Liver (tissue), 8 donors: ENCODE measurements at regions not wholly inside any gene's neighbourhood (a gene's known extent, or its start where the extent isn't known, plus 50 kb on each side); places are given as distances from the start of the nearest gene placed in this dataset.

ENCODE experiments used
- DNase-seq: peaks from one replicate; pipeline ENCODE4 v3.0.0-alpha.2; 2017; ENCODE audit warnings: low spot score
- H3K27ac ChIP-seq, 2 donors: one replicate each; pipeline ENCODE4 v1.7.0; 2013; ENCODE audit warnings: inconsistent platforms in 2 of 2, low read length in 2 of 2, control low read depth in 1 of 2, low read depth in 1 of 2, mild to moderate bottlenecking in 1 of 2
- H3K27me3 ChIP-seq, 4 donors: one replicate each; pipeline versions ENCODE4 v1.6.1 to v1.7.0; 2013; ENCODE audit warnings: low read length in 3 of 4, inconsistent platforms in 1 of 4, mild to moderate bottlenecking in 1 of 4, moderate library complexity in 1 of 4; ENCODE audit not compliant: control insufficient read depth in 4 of 4, insufficient read depth in 4 of 4
- H3K36me3 ChIP-seq, 4 donors: one replicate each; pipeline versions ENCODE4 v1.6.1 to v1.7.0; 2013; ENCODE audit warnings: low read length in 3 of 4, mild to moderate bottlenecking in 3 of 4, low read depth in 1 of 4, moderate library complexity in 1 of 4; ENCODE audit not compliant: control insufficient read depth in 4 of 4, insufficient read depth in 3 of 4
- H3K4me1 ChIP-seq, 4 donors: one replicate each; pipeline versions ENCODE4 v1.6.1 to v1.7.0; 2013; ENCODE audit warnings: low read length in 3 of 4, mild to moderate bottlenecking in 3 of 4, moderate library complexity in 1 of 4; ENCODE audit not compliant: control insufficient read depth in 4 of 4, insufficient read depth in 4 of 4
- H3K4me3 ChIP-seq, 3 donors: one replicate each; pipeline versions ENCODE4 v1.6.1 to v1.7.0; 2013; ENCODE audit warnings: low read length in 3 of 3, control low read depth in 1 of 3, low read depth in 1 of 3, mild to moderate bottlenecking in 1 of 3
- H3K9ac ChIP-seq, 2 donors: one replicate each; pipeline ENCODE4 v1.7.0; 2013; ENCODE audit warnings: low read length in 2 of 2, mild to moderate bottlenecking in 2 of 2, moderate library complexity in 2 of 2, control low read depth in 1 of 2, low read depth in 1 of 2
- H3K9me3 ChIP-seq, 4 donors: one replicate each; pipeline versions ENCODE4 v1.6.1 to v1.7.0; 2013; ENCODE audit warnings: low read length in 3 of 4; ENCODE audit not compliant: control insufficient read depth in 4 of 4
- EGR1 ChIP-seq, 2 donors: IDR thresholded peaks; 2 replicates each; pipeline ENCODE4 v1.6.1; 2016 to 2018; ENCODE audit warnings: antibody characterized with exemption in 2 of 2, low read depth in 2 of 2
- FOXA1 ChIP-seq: IDR thresholded peaks from 2 replicates; pipeline ENCODE4 v1.6.1; 2016; ENCODE audit warnings: antibody characterized with exemption
- FOXA2 ChIP-seq: IDR thresholded peaks from 2 replicates; pipeline ENCODE4 v1.6.1; 2016; ENCODE audit warnings: antibody characterized with exemption
- GABPA ChIP-seq, 2 donors: IDR thresholded peaks in 1 of 2; conservative IDR thresholded peaks in 1 of 2; 2 replicates each; pipeline ENCODE4 v1.6.1; 2016; ENCODE audit warnings: antibody characterized with exemption in 2 of 2, mild to moderate bottlenecking in 1 of 2, moderate library complexity in 1 of 2
- HNF4A ChIP-seq, 2 donors: conservative IDR thresholded peaks; 2 replicates each; pipeline ENCODE4 v1.6.1; 2016; ENCODE audit warnings: antibody characterized with exemption in 2 of 2, mild to moderate bottlenecking in 2 of 2
- HNF4G ChIP-seq: IDR thresholded peaks from 2 replicates; pipeline ENCODE4 v1.6.1; 2016; ENCODE audit warnings: antibody characterized with exemption
- NR2F2 ChIP-seq: IDR thresholded peaks from 2 replicates; pipeline ENCODE4 v1.6.1; 2016; ENCODE audit warnings: antibody characterized with exemption
- RXRA ChIP-seq, 2 donors: IDR thresholded peaks; 2 replicates each; pipeline ENCODE4 v1.6.1; 2017 to 2018; ENCODE audit warnings: antibody characterized with exemption in 2 of 2, mild to moderate bottlenecking in 1 of 2
- SP1 ChIP-seq: IDR thresholded peaks from 2 replicates; pipeline ENCODE4 v1.6.1; 2018; ENCODE audit warnings: antibody characterized with exemption, mild to moderate bottlenecking
- TAF1 ChIP-seq: conservative IDR thresholded peaks from 2 replicates; pipeline ENCODE4 v1.6.1; 2016; ENCODE audit warnings: antibody characterized with exemption, mild to moderate bottlenecking
- YY1 ChIP-seq: IDR thresholded peaks from 2 replicates; pipeline ENCODE4 v1.6.1; 2016; ENCODE audit warnings: antibody characterized with exemption, mild to moderate bottlenecking
- WGBS: extraction: QIAGEN DNeasy Blood & Tissue Kit; methylation state at CpG from one replicate; pipeline ENCODE4 v1.1.7; 2013; 5-methylcytosine and 5-hydroxymethylcytosine counted together
- TF ChIP-seq, protein P1 (sequence below): IDR thresholded peaks from 2 replicates; pipeline ENCODE4 v1.6.1; 2016; ENCODE audit warnings: antibody characterized with exemption, mild to moderate bottlenecking
- TF ChIP-seq, protein P2 (sequence below): IDR thresholded peaks from 2 replicates; pipeline ENCODE4 v1.6.1; 2016; ENCODE audit warnings: antibody characterized with exemption
- TF ChIP-seq, protein P3 (sequence below): fragments of 150-350 bp; IDR thresholded peaks from 2 replicates; pipeline ENCODE4 v1.5.1; 2017; ENCODE audit warnings: improper control_type of control experiment, low read depth, low read length; ENCODE audit not compliant: missing input control
- TF ChIP-seq, protein P4 (sequence below): IDR thresholded peaks from 2 replicates; pipeline ENCODE4 v1.6.1; 2016; ENCODE audit warnings: antibody characterized with exemption
- TF ChIP-seq, protein P5 (sequence below): IDR thresholded peaks from 2 replicates; pipeline ENCODE4 v1.6.1; 2016; ENCODE audit warnings: antibody characterized with exemption
- donor health status: healthy.
- donor health status: healthy.
- donor health status: healthy.
- donor health status: healthy.
- donor health status: healthy.

DNA sequence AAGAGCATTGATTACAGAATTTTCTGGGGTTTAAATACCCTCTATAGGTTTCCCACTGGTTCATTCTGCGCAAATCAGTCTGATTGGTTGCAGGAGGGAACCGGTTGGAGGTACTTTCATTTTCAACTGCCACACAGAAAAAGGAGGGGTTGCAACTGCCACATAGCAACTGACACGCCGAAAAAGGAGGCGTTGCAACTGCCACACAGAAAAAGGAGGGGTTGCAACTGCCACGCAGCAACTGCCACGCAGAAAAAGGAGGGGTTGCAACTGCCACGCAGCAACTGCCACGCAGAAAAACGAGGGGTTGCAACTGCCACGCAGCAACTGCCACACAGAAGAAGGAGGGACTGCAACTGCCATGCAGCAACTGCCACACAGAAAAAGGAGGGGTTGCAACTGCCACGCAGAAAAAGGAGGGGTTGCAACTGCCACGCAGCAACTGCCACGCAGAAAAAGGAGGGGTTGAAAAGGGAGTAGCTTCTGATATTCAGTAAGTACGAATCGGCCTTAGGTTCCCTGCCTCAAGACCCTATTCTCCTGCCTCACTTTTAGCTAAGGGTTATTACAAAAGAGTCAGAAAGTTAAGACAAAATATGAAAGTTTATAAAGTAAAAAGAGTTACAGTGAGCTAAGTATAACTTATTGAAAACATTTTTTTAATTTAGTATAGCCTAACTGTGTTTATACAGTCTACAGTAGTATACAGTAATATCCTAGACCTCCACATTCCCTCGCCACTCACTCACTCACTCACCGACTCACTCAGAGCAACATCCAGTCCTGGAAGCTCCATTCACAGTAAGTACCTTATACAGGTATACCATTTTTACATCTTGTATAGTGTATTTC is 431.8 kb downstream of the KCTD8 start:
- Histone ChIP-seq H3K4me1 (no peaks in the 10 kb centered on the region), H3K27me3 (no peaks in the 10 kb centered on the region), H3K9ac (no peak overlapping the region), H3K9me3 (no peaks in the 10 kb centered on the region), H3K27ac (no peak overlapping the region), H3K36me3 (no peaks in the 10 kb centered on the region), H3K4me3 (no peak overlapping the region)
- TF ChIP-seq RXRA (IDR thresholded peaks at IDR 0.05): no peak
- TF ChIP-seq FOXA2: no peak
- TF ChIP-seq FOXA1: no peak
- TF ChIP-seq, protein P1, sequence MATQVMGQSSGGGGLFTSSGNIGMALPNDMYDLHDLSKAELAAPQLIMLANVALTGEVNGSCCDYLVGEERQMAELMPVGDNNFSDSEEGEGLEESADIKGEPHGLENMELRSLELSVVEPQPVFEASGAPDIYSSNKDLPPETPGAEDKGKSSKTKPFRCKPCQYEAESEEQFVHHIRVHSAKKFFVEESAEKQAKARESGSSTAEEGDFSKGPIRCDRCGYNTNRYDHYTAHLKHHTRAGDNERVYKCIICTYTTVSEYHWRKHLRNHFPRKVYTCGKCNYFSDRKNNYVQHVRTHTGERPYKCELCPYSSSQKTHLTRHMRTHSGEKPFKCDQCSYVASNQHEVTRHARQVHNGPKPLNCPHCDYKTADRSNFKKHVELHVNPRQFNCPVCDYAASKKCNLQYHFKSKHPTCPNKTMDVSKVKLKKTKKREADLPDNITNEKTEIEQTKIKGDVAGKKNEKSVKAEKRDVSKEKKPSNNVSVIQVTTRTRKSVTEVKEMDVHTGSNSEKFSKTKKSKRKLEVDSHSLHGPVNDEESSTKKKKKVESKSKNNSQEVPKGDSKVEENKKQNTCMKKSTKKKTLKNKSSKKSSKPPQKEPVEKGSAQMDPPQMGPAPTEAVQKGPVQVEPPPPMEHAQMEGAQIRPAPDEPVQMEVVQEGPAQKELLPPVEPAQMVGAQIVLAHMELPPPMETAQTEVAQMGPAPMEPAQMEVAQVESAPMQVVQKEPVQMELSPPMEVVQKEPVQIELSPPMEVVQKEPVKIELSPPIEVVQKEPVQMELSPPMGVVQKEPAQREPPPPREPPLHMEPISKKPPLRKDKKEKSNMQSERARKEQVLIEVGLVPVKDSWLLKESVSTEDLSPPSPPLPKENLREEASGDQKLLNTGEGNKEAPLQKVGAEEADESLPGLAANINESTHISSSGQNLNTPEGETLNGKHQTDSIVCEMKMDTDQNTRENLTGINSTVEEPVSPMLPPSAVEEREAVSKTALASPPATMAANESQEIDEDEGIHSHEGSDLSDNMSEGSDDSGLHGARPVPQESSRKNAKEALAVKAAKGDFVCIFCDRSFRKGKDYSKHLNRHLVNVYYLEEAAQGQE: no peak
- no peak for TF ChIP-seq SP1
- no peak for TF ChIP-seq HNF4G
- TF ChIP-seq NR2F2: no peak
- TF ChIP-seq, protein P2, sequence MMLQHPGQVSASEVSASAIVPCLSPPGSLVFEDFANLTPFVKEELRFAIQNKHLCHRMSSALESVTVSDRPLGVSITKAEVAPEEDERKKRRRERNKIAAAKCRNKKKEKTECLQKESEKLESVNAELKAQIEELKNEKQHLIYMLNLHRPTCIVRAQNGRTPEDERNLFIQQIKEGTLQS: no peak
- TF ChIP-seq, protein P3, sequence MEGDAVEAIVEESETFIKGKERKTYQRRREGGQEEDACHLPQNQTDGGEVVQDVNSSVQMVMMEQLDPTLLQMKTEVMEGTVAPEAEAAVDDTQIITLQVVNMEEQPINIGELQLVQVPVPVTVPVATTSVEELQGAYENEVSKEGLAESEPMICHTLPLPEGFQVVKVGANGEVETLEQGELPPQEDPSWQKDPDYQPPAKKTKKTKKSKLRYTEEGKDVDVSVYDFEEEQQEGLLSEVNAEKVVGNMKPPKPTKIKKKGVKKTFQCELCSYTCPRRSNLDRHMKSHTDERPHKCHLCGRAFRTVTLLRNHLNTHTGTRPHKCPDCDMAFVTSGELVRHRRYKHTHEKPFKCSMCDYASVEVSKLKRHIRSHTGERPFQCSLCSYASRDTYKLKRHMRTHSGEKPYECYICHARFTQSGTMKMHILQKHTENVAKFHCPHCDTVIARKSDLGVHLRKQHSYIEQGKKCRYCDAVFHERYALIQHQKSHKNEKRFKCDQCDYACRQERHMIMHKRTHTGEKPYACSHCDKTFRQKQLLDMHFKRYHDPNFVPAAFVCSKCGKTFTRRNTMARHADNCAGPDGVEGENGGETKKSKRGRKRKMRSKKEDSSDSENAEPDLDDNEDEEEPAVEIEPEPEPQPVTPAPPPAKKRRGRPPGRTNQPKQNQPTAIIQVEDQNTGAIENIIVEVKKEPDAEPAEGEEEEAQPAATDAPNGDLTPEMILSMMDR: no peak
- no peak for DNase-seq
- 90% methylated on average over 18 of the region's 18 CpGs for WGBS

DNA sequence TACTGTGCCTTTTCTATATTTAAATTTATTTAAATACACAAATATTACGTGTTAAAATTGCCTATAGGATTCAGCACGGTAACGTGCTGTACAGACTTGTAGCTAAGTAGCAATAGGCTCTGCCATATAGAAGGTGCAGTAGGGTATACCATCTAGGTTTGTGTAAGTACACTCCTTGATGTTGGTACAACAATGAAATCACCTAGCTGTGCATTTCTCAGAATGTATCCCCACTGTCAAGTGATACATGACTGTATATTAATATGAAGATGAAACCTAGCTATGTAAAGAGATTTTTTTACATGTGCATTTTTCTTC is 431.2 kb downstream of the KCTD8 start:
- WGBS: 91% methylated on average over 3 of the region's 3 CpGs
- Histone ChIP-seq H3K4me1 (no peaks in the 10 kb centered on the region), H3K27ac (no peak overlapping the region), H3K9me3 (no peaks in the 10 kb centered on the region), H3K4me3 (no peak overlapping the region), H3K36me3 (no peaks in the 10 kb centered on the region), H3K27me3 (no peaks in the 10 kb centered on the region), H3K9ac (no peak overlapping the region)
- no peak for DNase-seq
- TF ChIP-seq NR2F2 (no peak), HNF4A (conservative IDR thresholded peaks at IDR 0.05) (no peak), FOXA1 (no peak), RXRA (IDR thresholded peaks at IDR 0.05) (no peak), YY1 (no peak), EGR1 (IDR thresholded peaks at IDR 0.05; ENCODE audit: low read depth in 2 of 2) (no peak), SP1 (no peak), HNF4G (no peak), TAF1 (no peak), FOXA2 (no peak), GABPA (IDR thresholded peaks at IDR 0.05 in 1 of 2, conservative IDR thresholded peaks at IDR 0.05 in 1 of 2) (no peak)
- TF ChIP-seq, protein P1: no peak
- TF ChIP-seq, protein P4, sequence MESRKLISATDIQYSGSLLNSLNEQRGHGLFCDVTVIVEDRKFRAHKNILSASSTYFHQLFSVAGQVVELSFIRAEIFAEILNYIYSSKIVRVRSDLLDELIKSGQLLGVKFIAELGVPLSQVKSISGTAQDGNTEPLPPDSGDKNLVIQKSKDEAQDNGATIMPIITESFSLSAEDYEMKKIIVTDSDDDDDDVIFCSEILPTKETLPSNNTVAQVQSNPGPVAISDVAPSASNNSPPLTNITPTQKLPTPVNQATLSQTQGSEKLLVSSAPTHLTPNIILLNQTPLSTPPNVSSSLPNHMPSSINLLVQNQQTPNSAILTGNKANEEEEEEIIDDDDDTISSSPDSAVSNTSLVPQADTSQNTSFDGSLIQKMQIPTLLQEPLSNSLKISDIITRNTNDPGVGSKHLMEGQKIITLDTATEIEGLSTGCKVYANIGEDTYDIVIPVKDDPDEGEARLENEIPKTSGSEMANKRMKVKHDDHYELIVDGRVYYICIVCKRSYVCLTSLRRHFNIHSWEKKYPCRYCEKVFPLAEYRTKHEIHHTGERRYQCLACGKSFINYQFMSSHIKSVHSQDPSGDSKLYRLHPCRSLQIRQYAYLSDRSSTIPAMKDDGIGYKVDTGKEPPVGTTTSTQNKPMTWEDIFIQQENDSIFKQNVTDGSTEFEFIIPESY: no peak
- TF ChIP-seq, protein P2: no peak
- TF ChIP-seq, protein P3: no peak
- TF ChIP-seq, protein P5, sequence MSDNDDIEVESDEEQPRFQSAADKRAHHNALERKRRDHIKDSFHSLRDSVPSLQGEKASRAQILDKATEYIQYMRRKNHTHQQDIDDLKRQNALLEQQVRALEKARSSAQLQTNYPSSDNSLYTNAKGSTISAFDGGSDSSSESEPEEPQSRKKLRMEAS: no peak
